Epidermal melanocyte (primary cell): ENCODE measurements at regions not wholly inside any gene's neighbourhood (a gene's known extent, or its start where the extent isn't known, plus 50 kb on each side); places are given as distances from the start of the nearest gene placed in this dataset.

Experiments used
- DNase-seq: peaks from one replicate; pipeline ENCODE4 v3.0.0; 2011; ENCODE audit warnings: low spot score; ENCODE audit not compliant: insufficient read length

DNA sequence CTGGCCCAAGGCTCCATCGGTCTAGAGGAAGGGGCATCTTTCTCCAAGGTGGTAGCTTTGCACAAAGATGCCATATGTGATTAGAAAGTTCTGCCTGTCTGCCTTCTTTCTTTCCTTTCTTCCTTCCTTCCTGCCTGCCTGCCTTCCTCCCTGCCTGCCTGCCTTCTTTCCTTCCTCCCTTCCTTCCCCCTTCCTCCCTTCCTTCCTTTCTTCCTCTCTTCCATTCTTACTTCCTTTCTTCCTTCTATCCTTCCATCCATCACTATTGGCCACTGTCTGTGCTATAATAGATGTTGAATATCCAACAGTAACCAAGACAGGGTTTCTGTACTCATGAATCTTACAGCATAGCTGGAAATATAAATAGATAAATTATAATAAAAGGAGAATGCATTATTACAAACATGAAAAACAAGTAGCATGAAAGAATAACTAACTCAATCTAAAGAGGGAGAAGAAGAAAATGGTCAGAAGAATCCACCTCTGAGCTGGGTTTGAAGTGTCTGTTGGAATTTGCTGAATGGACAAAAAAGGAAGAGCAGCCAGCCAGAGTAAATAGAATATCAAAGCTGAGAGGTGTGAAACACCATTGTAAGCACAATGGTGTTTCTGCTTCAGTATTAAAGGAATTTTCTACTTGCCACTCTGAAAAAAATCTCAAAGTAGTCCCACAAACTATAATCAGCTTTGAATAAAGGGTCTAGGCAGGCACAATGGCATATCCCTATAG, 250.6 kb upstream of the NR5A2 start:
- DNase-seq: no peak

GRCh38 chr1:199778324-199778955, 249.1 kb upstream of the NR5A2 start:
- DNase-seq: no peak

DNA sequence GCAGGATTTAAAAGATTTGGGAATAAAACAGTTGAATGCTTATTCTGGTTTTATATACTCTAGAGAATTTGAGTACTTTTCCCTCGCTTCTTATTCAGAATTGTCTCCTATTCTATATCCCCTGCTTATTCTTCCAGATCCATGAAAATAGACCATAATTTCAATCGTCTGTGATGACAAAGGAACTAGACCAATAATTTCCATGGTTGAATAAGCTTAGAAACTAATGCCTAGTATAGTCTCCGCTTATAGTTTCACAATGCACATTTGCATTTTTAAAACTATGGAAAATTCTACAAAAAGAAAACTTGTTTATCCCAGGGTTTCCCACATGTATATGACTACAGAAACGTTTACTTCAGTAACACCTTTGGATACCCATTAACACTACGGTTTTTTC, 247.4 kb upstream of the NR5A2 start:
- DNase-seq: no peak

GRCh38 chr1:199780948-199781670, 246.4 kb upstream of the NR5A2 start:
- no peak for DNase-seq

- no peak for DNase-seq
These were observed 243.2 kb upstream of the NR5A2 start for GRCh38 chr1:199784138-199784895.

GRCh38 chr1:199786695-199787094, 240.8 kb upstream of the NR5A2 start:
- DNase-seq: no peak

GRCh38 chr1:199789141-199789540, 238.4 kb upstream of the NR5A2 start:
- DNase-seq: no peak

DNA sequence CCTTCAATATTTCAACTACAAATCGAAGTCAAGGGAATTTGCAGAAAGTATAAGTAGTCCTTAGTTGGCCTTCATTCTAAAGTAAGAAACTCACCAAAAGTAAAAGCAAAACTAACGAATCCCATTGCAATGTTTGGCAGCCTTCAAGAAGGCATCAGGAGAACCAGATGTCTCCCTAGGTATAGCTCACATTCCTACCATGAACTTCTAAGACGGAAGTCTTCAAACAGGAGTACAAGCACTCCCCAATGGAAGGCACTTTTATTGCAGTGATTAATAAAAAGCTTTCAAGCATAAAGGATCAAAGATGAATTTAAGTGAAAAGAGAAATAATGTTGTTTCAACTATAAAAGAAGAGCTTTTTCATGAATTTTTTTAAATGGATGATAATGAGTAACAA, 236.0 kb upstream of the NR5A2 start:
- DNase-seq: no peak

DNA sequence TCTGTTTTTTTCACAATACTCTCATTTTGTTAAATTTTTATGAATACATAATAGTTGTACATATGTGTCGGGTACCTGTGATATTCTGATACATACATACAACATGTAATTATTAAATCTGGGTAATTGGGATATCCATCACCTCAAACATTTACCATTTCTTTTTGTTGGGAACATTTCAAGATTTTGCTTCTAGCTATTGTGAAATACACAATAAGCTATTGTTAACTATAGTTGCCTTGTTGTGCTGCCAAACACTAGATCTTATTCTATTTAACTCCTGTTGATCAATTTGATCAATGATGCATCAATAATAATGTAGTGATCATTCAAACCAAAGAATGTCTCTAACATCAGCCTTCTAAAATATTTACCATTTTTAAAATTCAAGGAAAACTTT, 234.6 kb upstream of the NR5A2 start:
- no peak for DNase-seq

DNA sequence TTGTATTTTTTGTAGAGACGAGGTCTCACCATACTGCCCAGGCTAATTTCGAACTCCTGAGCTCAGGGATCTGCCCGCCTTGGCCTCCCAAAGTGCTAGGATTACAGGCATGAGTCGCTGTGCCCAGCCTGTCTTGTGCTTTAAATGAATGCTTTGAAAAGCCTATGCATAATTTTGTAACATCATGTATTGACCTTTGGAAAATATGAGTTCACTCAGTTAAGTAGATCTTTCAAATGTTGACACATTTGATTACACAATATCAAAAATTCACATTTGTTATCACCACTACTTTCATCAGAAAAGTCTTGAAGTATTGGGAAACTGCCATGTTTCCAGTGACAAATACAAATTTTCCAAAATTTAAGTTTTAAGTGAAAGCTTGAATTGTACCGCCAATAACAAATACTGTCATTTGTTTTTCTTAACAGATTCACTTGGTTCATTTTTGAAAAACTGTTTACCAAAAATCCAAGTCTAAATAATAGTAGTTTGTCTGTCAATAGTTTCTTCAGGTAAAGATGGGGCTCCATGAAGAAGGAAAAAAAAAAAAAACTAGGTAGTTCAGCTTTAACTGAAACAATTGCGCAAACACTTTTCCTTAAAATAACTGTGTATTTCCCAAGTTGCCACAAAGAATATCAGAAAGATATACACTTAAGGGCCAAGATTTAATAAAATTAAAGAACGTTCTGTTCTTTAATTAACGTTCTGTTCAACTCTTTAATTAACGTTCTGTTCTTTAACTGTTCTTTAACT, 233.2 kb upstream of the NR5A2 start:
- no peak for DNase-seq

GRCh38 chr1:199799116-199799515, 228.4 kb upstream of the NR5A2 start:
- DNase-seq: no peak

DNA sequence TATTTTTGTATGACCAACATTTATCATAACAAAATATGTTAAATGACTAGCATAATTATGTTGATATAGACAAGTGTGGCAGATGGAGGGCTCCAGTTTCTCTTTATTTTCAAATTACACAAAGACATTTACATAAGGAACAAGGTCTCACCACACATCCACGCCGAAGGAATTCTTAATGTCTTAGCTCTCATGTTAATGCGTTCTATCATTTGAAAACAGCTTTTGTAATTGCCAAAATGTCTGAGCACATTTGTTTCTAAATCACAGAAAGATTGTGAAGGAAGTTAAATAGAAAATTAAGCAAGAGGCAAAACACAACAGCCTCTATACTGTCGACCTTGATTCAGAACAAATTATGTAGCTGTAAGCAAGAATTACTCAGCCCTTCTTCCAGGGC, 223.0 kb upstream of the NR5A2 start:
- no peak for DNase-seq

DNA sequence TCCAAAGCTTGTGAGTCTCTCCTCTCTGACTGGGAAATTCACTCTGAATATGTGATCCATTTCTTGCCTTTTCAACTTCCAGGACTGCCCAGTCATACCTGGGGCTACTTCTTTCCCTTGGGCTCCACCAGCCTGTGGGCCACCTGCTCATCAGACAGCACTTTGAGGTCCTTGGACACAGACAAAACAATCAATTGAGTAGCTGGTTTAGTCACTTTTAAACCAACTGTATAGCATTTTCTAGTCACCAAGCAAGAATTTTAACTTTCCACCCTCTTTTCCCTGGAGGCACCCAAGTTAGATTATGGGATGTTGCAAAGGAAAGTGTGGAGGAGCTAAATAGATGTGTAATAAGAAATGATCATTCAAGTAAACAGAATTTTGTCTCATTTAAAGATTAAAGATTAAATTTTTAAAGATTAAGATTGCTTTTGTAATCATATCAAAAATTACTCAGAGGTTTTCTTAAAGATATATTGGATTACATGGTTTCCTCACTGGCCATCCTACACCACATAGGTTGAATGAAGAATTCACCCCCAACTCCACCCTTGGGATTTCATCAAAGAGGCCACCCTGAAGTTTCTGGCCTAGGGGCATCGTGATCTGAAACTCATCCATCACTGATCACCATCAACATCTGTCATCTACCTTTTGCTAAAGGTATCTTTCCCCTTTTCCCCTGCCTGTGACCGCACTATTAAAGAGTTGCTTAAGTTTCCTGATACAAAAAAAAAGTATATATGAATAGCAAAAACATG, 219.2 kb upstream of the NR5A2 start:
- DNase-seq: no peak

- no peak for DNase-seq
These were observed 218.2 kb upstream of the NR5A2 start for GRCh38 chr1:199809311-199809710.

DNA sequence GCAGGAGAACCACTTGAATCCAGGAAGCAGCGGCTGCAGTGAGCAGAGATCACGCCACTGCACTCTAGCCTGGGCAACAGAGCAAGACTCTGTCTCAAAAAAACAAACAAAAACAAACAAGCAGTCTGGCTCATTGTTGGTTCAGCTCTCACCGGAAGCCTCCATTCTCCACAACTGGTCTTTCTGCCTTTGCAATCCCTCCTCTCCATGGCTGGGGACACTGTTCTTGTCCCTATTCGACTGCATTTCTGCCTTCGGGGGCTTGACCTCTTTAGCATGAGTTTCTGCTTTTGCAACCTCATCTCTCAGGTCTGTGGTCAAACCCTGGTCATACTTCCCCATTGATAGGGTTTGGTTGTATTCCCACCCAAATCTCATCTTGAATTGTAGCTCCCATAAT, 216.3 kb upstream of the NR5A2 start:
- DNase-seq: no peak

DNA sequence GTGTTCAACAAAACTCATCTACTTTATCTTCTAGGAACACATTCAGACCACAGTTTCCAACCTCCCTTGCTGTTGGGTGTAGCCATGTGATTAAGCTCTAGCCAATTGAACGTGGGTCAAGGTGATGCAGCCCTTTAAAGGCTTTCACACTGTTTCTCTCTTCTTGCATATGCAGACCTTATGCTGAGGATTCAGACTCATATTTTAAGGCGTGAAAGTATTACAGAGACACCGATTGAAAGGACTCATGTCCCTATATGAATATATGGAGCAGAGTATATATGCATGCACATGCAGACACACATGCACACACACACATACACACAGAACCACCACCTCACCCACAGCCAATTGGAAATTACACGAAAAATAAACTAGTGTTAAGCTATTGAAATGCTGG, 214.3 kb upstream of the NR5A2 start:
- no peak for DNase-seq

GRCh38 chr1:199815947-199816346, 211.6 kb upstream of the NR5A2 start:
- DNase-seq: no peak

- DNase-seq: no peak
These were observed 210.2 kb upstream of the NR5A2 start for GRCh38 chr1:199817266-199817665.

GRCh38 chr1:199821029-199821779, 206.3 kb upstream of the NR5A2 start:
- DNase-seq: no peak

DNA sequence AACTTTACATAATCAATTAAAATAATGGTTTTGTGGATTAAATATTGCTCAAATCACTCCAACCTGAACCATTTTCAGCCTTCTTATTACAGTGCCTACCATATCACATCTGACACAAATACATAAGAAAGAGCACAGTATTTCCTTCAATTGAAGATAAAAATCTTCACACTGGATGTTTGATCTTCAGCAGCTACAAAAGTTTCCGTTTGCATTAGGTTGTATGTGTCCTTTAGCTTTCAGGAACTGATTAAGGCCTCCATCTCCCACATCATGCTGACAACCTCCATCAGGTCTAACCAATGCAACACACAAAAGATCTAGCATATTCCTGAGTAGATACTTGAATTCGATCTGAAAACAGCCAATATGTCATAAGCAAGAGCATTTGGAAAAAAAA, 195.1 kb upstream of the NR5A2 start:
- DNase-seq: no peak
